Endodermal cell (in vitro differentiated cells): ENCODE measurements at regions not wholly inside any gene's neighbourhood (a gene's known extent, or its start where the extent isn't known, plus 50 kb on each side); places are given as distances from the start of the nearest gene placed in this dataset.

Experiments used
- DNase-seq: peaks from one replicate; pipeline ENCODE4 v3.0.0-alpha.2; 2017
- H3K27ac ChIP-seq: 2 replicates; pipeline ENCODE4 v1.5.1; 2013; ENCODE audit warnings: mild to moderate bottlenecking, low read depth, low read length, moderate library complexity
- H3K27me3 ChIP-seq: 2 replicates; pipeline ENCODE4 v1.6.1; 2013; ENCODE audit warnings: mild to moderate bottlenecking, low read length, moderate library complexity; ENCODE audit not compliant: insufficient read depth, control insufficient read depth, poor library complexity, severe bottlenecking
- H3K36me3 ChIP-seq: 2 replicates; pipeline ENCODE4 v1.7.0; 2013; ENCODE audit warnings: mild to moderate bottlenecking, low read length, moderate library complexity; ENCODE audit not compliant: control insufficient read depth, insufficient read depth
- H3K4me1 ChIP-seq: one replicate; pipeline ENCODE4 v1.7.0; 2013; ENCODE audit warnings: low read length; ENCODE audit not compliant: control insufficient read depth, insufficient read depth
- H3K4me3 ChIP-seq: 2 replicates; pipeline ENCODE4 v1.5.1; 2013; ENCODE audit warnings: mild to moderate bottlenecking, low read length, moderate library complexity
- H3K9ac ChIP-seq: 2 replicates; pipeline ENCODE4 v1.6.1; 2013; ENCODE audit warnings: mild to moderate bottlenecking, low read length, moderate library complexity; ENCODE audit not compliant: poor library complexity, severe bottlenecking; ENCODE audit errors: extremely low read depth
- H3K9me3 ChIP-seq: 2 replicates; pipeline ENCODE4 v1.6.1; 2013; ENCODE audit warnings: mild to moderate bottlenecking, low read length, moderate library complexity; ENCODE audit not compliant: control insufficient read depth
- H3K27ac Mint-ChIP-seq: 2 replicates; pipeline ENCODE4 v1.8.0; 2020; ENCODE audit warnings: mixed read lengths
- H3K27me3 Mint-ChIP-seq: 2 replicates; pipeline ENCODE4 v1.8.0; 2021; ENCODE audit warnings: mild to moderate bottlenecking, mixed read lengths; ENCODE audit not compliant: insufficient read depth
- H3K36me3 Mint-ChIP-seq: 2 replicates; pipeline ENCODE4 v1.8.0; 2020; ENCODE audit warnings: low read depth, mixed read lengths
- H3K4me1 Mint-ChIP-seq: 2 replicates; pipeline ENCODE4 v1.8.0; 2020; ENCODE audit warnings: mixed read lengths
- H3K4me3 Mint-ChIP-seq: 2 replicates; pipeline ENCODE4 v1.8.0; 2020; ENCODE audit warnings: mild to moderate bottlenecking, moderate library complexity, mixed read lengths
- H3K9me3 Mint-ChIP-seq: 2 replicates; pipeline ENCODE4 v1.8.0; 2020; ENCODE audit warnings: mild to moderate bottlenecking, mixed read lengths
- CTCF ChIP-seq: fragments of 200-600 bp; sonication (generic); conservative IDR thresholded peaks from 2 replicates; pipeline ENCODE4 v1.5.0; 2021; ENCODE audit warnings: antibody characterized with exemption, mild to moderate bottlenecking
- WGBS, 2 experiments: methylation state at CpG; one replicate each; pipeline versions ENCODE4 v1.1.5 to v1.1.7; 2013; ENCODE audit warnings: missing lambda C conversion rate in 2 of 2, mixed read lengths in 1 of 2; ENCODE audit not compliant: insufficient coverage in 1 of 2, insufficient read length in 1 of 2; 5-methylcytosine and 5-hydroxymethylcytosine counted together

DNA sequence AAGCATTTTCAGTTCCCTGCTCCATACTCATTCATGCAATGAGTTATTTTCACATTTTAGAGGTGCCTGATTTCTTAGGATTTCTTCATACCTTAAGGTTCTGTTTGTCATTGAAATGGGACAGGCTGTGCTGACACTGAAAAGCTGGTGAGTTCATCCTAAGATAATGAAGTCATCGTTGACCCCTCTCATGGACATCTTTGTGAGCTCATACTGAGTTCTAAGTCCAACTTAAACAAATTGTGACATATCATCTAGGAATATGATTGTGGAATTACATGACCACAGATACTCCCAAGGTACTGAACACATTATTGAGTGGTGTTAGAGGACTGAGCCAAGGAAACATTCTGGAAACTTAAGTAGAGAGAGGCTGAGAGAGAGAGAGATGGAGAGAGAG is 224.8 kb upstream of the JAG1 start:
- Histone ChIP-seq H3K36me3 (no peaks in the 10 kb centered on the region), H3K27me3 (no peaks in the 10 kb centered on the region), H3K27ac (no peak overlapping the region), H3K4me3 (no peak overlapping the region), H3K4me1 (no peaks in the 10 kb centered on the region), H3K9me3 (no peaks in the 10 kb centered on the region), H3K9ac (no peak overlapping the region)
- H3K27me3 Mint-ChIP-seq: peaks cover 4% of the 10 kb centered on the region
- TF ChIP-seq CTCF: no peak
- no peak for DNase-seq
- 96% methylated on average over 1 of the region's 1 CpG; no CpG with 5 or more reads in 1 of the 2 experiments for WGBS, 2 experiments
- H3K36me3 Mint-ChIP-seq: no peaks in the 10 kb centered on the region
- H3K4me1 Mint-ChIP-seq: peaks cover 2% of the 10 kb centered on the region
- no peaks in the 10 kb centered on the region for H3K9me3 Mint-ChIP-seq
- H3K4me3 Mint-ChIP-seq: no peak overlapping the region
- no peak overlapping the region for H3K27ac Mint-ChIP-seq

DNA sequence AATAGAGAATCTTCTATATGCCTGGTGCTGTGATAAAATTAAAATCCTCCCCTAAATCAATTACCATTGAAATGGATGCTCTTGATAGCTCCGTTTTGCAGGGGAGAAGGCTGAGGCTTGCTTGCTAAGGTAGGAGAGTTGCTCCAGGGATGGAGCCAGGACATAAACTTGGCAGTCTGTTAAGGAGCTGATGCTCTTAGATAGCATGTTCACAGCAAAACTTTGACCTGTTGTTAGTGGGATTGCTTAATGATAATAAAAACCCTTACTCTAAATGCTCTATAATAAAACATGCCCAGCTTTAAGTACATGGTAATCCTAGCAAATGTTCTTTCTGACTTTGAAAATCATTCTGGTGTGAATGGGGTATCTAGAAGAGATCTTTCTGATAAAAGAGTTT is 228.4 kb upstream of the JAG1 start:
- no peak overlapping the region for H3K4me3 Mint-ChIP-seq
- Histone ChIP-seq H3K4me1 (no peaks in the 10 kb centered on the region), H3K9ac (no peak overlapping the region), H3K36me3 (no peaks in the 10 kb centered on the region), H3K9me3 (no peaks in the 10 kb centered on the region), H3K4me3 (no peak overlapping the region), H3K27me3 (no peaks in the 10 kb centered on the region), H3K27ac (no peak overlapping the region)
- TF ChIP-seq CTCF: no peak
- H3K27me3 Mint-ChIP-seq: no peaks in the 10 kb centered on the region
- H3K9me3 Mint-ChIP-seq: no peaks in the 10 kb centered on the region
- H3K4me1 Mint-ChIP-seq: no peaks in the 10 kb centered on the region
- WGBS, 2 experiments: 76 to 80% methylated on average over 1 of the region's 1 CpG
- no peaks in the 10 kb centered on the region for H3K36me3 Mint-ChIP-seq
- H3K27ac Mint-ChIP-seq: no peak overlapping the region
- no peak for DNase-seq

GRCh38 chr20:10902576-10903282 is 228.9 kb upstream of the JAG1 start:
- H3K27ac Mint-ChIP-seq: no peak overlapping the region
- H3K36me3 Mint-ChIP-seq: no peaks in the 10 kb centered on the region
- Histone ChIP-seq H3K4me1 (no peaks in the 10 kb centered on the region), H3K9ac (no peak overlapping the region), H3K27ac (no peak overlapping the region), H3K9me3 (no peaks in the 10 kb centered on the region), H3K36me3 (no peaks in the 10 kb centered on the region), H3K4me3 (no peak overlapping the region), H3K27me3 (no peaks in the 10 kb centered on the region)
- DNase-seq: no peak
- no peaks in the 10 kb centered on the region for H3K27me3 Mint-ChIP-seq
- no peaks in the 10 kb centered on the region for H3K4me1 Mint-ChIP-seq
- H3K4me3 Mint-ChIP-seq: no peak overlapping the region
- H3K9me3 Mint-ChIP-seq: no peaks in the 10 kb centered on the region
- no peak for TF ChIP-seq CTCF
- WGBS, 2 experiments: 92 to 100% methylated on average over 1 of the region's 1 CpG
